GM20000 (cell line): ENCODE measurements at regions not wholly inside any gene's neighbourhood (a gene's known extent, or its start where the extent isn't known, plus 50 kb on each side); places are given as distances from the start of the nearest gene placed in this dataset.

Experiments
- DNase-seq: peaks from one replicate; pipeline ENCODE4 v3.0.0; 2012; ENCODE audit warnings: low spot score
- CTCF ChIP-seq: IDR thresholded peaks from 2 replicates; pipeline ENCODE4 v1.5.1; 2012; ENCODE audit warnings: mild to moderate bottlenecking, control low read depth; ENCODE audit errors: extremely low read depth, missing control alignments

GRCh38 chr5:88113429-88113828 is 155.2 kb downstream of the TMEM161B start:
- DNase-seq = no peak
- no peak for TF ChIP-seq CTCF

GRCh38 chr5:88109818-88110217 is 158.8 kb downstream of the TMEM161B start:
- no peak for DNase-seq
- TF ChIP-seq CTCF = no peak

GRCh38 chr5:88108490-88109279 is 160.0 kb downstream of the TMEM161B start:
- TF ChIP-seq CTCF = no peak
- DNase-seq = no peak

GRCh38 chr5:88094906-88095496 is 173.6 kb downstream of the TMEM161B start:
- TF ChIP-seq CTCF = no peak
- DNase-seq = no peak

GRCh38 chr5:88094403-88094802 is 174.2 kb downstream of the TMEM161B start:
- no peak for TF ChIP-seq CTCF
- no peak for DNase-seq

GRCh38 chr5:88093765-88094164 is 174.9 kb downstream of the TMEM161B start:
- TF ChIP-seq CTCF = no peak
- peak; percentile 35 for DNase-seq

- no peak for TF ChIP-seq CTCF
- no peak for DNase-seq
Measured at GRCh38 chr5:88092958-88093605, 175.6 kb downstream of the TMEM161B start.
